Inferior parietal cortex (tissue), 1 donor: ENCODE measurements at regions not wholly inside any gene's neighbourhood (a gene's known extent, or its start where the extent isn't known, plus 50 kb on each side); places are given as distances from the start of the nearest gene placed in this dataset.

Experiments used
- DNase-seq: peaks from one replicate; pipeline ENCODE4 v3.0.0-alpha.2; 2016; ENCODE audit errors: extremely low spot score

DNA sequence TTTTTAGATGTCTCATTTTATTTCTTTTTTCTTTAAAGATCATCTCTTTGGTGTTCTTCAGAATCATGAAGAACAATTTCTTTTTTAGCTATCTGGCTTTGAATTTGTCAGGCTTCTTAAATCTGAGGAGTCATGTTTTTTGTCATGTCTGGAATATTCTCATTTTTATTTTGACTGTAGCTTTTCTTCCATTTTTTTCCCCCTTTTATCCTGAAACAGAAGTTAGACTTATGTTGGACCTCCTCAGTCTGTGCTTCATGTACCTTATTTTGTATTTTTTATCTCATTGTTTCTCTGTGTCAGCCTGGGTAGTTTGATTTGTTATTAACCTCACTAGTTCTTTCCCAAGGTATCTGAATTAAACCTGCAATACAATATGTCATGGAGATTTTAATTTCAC, 319.2 kb upstream of the ADGRL4 start:
- no peak for DNase-seq

DNA sequence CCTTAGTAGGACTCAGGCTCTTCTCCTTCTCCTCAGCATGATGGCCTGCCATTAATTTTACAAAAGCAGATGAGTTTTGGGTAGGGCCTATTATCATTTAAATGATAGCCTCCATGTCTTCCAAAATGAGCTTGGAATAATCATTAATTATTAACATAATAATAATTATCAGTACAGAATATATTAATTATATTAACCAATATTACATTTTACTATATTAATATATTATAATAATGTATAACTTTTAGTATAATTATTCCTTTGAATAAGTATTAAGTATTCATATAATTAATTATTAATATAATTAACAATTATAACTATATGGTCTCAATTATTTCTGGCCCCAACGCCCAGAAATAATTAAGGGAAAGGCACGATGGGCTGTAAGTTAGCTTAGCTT, 318.6 kb upstream of the ADGRL4 start:
- DNase-seq: no peak

DNA sequence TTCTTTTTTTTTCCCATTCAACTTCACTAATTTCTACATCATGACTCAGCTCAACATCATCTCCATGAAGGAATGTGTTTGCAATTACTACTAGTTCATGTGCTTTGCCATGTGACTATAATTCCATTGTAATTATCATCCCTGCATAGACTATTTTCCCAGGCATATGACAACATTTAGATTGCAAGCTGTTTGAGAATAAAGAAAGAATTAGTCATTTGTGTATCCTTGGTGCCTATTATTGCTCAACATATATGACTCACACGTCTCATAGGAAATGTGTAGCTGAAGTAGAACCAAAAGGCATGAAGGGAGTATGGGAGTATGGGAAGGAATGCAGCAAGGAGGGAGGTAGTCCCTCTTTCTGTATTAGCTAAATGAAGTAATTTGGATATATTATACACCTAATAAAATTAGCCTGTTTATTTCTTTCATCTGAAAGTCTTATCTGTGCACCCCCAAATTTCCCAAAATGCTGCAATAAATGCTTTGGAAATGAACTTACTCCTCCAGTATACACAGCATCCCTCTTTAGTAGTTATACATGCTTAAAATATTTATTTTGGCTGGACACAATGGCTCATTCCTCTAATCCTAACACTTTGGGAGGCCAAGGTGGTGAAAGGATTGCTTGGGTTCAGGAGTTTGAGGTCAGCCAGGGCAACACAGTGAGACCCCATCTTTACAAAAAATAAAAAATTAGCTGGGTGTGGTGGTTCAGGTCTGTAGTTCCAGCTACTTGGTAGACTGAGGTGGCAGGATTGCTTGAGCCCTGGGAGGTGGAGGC, 316.9 kb upstream of the ADGRL4 start:
- peak; percentile 2 for DNase-seq

DNA sequence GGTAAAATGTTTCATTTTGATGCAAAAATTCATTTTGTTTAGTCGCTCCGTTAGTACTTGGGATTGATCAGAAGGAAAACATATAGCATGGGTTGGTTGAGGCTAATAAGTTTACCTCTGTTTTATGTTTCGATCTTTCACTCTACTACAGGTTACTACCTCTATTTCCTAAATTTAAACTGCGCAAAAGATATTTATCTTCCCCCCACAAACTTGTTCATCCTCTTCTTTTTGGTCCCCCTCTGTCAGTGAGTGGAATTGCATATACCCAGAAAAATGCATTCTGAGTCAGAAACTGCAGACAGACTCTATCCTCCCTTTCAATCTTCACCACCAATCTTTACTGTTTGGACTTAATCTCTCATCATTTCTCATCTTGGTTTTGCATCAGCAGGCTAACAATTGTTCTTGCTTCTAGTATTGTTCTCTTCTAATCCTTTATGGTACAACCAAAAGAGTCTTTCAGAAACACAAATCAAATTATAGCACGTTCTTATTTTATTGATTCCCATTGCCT, 316.0 kb upstream of the ADGRL4 start:
- no peak for DNase-seq

DNA sequence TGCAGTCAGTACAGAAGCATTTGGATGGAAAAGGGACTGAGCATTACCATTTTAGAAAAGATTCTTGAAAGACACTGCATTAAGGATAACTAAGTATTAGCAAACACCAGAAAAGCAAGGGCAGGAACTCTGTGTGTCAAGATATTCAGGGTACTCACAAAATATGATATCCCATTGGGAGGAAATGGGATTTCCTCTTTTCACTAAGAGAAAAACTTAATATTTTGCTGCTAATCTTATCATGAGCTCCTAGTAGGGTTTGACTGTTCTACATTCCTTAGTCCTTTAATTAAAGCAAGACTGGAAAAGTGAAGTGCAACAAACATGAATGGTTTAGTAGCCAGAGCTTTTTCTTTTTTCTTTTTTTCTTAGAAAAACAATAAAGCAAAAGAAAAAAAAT, 305.9 kb upstream of the ADGRL4 start:
- DNase-seq: no peak

DNA sequence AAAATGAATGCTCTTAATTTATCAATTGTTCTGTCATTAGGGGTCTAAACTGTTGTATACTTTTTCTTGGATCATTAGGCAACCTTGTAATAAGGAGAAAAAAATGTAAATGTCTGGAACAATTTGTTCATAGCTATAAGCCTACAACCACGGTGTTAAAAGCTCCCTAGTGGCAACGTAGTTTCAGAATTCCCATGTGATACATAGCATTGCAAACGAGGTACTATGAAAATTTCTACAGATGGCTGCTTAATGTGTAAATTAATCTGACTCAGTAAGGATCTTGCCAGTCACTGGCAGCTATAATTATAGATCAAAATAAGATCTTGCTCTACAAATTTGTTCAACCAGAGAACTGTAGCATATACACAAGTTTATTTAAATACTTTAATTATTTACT, 304.1 kb upstream of the ADGRL4 start:
- no peak for DNase-seq

DNA sequence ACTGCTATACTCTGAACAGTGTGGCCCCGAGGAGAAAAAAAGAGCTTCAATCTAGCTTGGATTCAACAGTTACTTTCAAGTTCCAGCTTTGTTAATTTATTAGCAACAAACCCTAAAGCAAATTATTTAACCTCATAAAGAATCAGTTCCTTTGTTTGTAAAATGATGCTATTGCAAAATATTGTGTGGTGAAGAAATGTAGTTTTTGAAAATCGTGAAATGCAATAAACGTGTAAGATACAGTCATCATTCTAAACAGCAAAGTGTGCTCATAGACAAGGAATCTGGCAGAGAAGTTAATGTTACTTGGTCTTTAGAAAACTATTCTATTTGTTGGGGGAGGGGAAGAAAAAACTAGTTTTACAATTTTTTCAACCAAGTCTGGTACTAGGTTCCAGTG, 297.6 kb upstream of the ADGRL4 start:
- no peak for DNase-seq

DNA sequence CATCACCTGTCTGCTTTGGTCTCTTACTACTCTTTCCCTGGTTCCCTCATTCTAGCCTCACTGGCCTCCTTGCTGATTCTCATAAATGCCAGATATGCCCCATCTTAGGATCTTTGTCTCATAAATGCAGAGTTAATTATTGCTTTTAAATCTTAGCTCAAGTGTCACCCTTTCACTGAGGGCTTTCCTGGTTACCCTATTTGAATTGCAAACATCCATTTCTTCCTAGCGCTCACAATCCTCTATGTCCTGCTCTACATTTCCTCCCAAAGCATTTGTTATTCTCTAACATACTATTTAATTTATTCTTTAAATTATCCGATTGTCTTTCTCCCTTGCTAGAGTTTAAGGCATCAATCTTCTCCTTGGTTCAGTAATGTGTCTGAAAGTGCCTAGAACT, 296.5 kb upstream of the ADGRL4 start:
- DNase-seq: no peak

DNA sequence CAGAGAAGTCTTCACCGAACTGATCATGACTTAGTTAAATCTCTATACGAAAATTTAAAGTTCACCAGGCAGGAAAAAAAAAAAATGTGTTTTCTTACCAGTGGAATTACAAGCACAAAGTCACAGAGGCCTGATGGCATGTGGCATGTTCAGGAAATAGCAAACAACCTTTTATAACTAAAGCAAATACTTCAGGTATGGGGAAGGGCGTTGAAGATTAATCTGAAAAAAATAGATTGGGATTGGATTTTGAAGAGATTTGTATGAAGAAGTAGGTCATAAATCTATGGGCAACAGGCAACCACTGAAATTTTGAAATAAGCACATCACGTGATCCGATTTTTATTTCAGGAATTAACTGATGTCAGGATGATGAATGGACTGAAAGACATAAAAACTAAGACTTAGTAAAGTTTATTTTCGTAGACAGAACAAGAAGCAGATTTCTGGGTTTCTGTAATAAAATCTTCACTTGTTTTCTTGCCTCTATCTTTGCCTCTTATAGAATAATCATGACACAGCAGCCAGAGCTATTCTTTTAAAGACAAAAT, 295.9 kb upstream of the ADGRL4 start:
- no peak for DNase-seq

DNA sequence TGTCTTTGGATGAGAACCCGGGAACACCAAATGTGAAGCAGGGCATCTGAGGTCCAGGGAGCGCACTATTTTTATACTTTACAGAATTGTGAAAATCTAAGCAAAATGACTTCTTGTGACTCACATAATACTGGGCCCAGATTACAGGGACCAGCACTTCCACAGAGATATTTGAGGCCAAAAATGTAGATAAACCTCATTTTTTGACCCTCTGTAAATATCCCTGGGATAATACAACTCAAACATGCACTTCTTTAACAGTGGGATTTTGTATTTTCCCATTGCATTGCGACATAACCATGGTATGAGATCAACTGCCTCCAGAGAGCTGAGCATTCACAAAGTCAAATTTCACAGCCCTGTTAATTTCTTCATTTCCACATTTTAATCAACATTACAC, 289.4 kb upstream of the ADGRL4 start:
- no peak for DNase-seq

DNA sequence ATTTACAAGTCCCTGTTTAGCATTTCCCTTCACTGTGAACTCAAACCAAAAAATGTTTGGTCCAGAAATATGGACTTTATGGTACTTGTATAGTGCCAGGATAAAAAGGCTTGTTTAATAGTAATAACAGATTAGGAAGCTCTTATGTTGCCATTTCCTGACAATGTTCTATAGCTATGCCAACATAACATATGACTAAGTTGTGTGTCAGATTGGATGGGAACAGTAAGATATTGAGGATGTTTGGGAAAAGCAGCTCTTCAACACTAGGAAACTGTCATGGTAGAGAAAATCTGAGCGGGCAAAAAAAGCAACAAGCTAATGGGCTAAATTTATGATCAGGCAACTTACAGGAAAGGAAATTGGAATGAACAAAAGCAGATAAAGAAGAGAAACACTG, 287.1 kb upstream of the ADGRL4 start:
- DNase-seq: no peak

DNA sequence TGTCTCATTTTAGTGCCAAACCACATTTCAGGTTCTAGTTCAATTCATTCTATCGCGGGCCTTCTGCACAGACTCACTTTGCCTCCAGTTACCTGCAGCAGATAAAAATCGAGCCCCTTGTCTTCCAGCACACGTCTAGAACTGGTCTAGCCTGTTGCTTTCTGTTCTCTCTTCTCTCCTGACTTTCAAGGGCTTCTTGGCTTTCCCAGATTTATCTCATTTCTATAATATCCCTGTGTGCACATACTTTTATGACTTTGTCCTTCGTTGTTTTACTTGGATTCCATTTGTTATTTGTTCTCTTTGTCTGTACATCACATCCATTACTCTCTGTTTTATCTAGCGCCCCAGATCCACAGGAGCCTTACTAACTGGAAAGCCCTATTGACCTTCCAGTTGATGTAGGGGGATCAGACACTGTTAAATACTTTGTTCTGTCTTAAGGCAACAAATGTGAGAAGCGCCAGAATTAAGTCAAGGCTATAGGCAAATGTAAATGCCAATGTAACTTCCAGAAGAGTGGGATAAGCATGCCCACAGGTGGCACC, 284.5 kb upstream of the ADGRL4 start:
- no peak for DNase-seq

DNA sequence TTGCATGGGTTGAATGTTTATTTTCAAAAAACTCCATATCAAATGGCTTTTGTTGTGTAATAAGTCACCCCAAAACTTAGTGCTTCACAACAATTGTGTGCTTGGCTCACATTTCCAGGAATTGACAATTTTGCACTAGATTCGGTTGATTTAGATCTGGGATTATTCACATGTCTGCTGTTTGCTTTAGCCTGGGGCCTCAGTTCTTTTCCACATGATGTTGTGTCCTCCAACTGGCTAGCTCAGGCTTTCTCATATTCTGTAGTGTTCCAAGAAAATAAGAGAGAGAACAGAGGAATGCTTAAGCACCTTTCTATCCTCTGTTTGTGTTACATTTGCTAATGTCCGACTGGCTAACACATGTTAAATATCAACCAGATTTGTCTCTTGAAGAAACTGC, 281.5 kb upstream of the ADGRL4 start:
- no peak for DNase-seq

DNA sequence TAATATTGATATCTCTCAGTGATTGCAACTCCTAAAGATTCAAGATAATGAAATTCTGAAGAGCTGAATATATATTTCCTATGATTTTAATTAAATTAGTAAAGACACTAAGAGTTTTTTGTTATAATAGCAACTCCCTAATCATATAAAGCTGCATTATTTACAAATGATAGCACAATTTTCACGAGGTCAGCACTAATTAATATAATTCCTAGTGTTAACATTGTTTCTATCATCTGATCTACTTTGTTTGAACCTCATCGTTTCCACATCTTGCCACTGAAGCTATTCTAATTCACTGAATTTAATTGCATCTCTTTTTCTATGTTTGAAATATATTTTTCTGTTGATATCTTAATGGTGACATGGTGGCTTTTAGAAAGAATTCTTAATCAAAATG, 279.1 kb upstream of the ADGRL4 start:
- no peak for DNase-seq

DNA sequence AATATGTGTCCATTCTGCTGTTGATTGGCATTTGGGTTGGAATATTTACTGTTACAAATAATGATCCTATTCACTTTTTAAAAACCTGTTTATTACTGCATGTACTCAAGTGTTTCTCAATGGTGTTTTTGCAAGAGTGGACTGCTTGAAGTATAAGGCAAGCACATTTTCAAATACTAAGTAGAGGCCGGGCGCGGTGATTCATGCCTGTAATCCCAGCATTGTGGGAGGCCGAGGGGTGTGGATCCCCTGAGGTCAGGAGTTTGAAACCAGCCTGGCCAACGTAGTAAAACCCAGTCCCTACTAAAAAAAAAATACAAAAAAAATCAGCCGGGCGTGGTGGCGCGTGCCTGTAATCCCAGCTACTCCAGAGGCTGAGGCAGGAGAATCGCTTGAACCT, 276.9 kb upstream of the ADGRL4 start:
- no peak for DNase-seq

DNA sequence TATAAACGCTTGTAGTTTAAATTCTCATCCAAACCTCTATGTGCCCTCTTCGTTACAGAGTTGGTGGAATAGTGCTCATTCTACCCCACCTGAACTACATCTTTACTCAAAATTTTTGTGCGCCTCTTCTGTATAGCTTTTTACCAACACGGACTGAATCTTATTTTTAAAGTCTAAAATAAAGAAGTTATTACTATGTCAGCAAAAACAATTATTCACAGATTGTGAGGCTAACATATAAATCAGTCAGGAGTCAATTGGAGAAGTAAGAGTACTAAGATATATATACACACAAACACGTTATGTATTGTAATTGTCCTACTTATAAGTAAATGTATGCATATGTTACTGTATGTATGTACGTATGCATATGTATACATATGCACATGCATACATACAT, 274.9 kb upstream of the ADGRL4 start:
- DNase-seq: no peak

DNA sequence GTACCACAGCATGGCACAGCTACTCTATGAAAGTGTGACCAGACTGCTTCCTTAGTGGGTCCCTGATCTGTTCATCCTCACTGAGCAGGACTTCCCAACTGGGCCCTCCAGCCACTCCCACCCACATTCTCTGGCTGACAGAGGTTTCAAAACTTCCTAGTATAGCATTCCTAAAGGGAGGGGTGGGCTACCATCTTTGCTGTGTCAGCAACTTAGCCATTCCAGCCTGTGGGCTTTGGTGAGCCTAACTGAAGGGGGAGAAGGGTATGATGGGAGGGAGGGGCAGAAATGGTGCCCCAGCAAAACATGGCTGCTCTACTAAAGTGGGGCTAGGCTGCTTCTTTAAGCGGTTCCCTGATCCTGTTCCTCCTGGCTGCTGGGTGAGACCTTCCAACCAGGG, 265.2 kb upstream of the ADGRL4 start:
- no peak for DNase-seq

DNA sequence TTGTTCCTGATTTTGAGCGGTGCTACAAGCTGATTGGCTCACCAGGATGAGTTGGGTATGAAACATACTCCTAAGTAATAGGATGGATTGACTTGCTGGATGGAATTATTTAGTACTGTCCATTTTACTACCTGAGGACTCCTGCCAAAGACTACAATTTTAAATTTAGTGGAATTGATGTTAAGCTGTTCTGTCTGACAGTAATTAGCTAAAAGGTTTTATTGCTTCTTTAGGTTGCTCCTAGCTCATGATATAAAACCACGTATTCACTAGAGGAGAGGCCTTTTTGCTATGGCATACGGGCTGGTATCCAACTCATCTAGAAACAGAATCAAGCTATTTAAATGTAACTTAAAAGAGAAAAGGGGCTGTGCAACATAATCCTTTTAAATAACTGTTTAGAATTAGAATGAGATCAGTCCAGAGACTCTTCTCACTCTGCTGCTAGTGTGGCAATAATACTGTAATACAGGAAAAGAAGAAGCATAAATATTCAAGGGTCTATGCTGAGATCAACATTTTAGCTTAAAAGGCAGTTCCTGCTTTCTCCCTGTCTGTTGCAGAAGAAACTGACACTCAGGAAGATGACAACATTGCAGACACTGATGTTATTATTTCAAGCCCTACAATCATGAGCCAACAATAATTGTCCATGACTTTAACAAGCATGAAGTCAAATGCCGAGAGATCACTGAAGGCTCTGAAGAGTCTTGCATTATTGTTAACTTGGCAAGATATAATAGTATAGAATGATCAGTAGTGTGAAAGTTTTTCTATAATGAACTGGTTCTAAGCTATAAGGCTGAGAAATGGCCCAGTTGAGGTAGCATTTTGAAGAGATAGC, 258.7 kb upstream of the ADGRL4 start:
- DNase-seq: no peak

DNA sequence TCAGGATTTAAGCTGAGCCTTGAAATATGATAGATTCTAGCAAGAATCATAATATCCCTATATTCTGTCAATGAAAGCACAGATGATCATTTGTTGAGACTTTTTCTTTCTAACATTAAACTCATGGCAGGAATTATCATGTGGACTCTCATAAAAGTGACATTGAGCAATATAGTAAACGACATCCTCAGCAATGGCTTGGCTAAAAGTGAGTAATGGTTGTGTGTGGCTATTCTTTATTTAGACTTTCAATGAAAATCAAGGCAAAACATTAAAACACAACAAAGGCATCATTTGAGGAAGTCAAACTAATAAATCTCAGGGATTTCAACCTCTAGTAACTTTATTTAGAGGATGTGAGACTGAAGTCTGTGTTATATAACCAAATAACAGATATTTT, 257.8 kb upstream of the ADGRL4 start:
- no peak for DNase-seq

DNA sequence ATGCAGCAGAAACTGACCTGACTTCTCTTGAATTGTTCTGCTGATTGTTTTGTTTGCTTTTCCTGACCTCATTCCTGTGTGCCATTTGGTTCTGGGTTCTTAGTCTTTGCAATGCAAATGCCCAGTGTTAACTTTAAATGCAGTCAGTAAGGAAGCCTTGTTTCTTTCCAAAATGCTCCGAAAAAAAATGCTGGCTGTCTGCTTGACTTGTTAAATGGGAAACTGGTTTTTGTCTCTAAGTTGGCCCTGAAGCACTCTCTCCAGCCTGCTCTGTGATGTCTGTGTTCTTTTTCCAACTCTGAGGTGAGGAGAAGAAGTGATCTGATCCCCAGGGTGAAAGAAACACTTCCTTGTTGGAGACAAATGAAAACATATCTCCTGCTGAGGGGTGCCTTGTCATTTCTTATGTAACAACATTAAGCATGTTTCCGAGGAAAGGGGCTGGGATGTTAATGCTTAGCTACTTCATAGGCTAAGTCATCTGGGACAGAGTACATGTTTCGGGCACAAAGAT, 256.3 kb upstream of the ADGRL4 start:
- no peak for DNase-seq

DNA sequence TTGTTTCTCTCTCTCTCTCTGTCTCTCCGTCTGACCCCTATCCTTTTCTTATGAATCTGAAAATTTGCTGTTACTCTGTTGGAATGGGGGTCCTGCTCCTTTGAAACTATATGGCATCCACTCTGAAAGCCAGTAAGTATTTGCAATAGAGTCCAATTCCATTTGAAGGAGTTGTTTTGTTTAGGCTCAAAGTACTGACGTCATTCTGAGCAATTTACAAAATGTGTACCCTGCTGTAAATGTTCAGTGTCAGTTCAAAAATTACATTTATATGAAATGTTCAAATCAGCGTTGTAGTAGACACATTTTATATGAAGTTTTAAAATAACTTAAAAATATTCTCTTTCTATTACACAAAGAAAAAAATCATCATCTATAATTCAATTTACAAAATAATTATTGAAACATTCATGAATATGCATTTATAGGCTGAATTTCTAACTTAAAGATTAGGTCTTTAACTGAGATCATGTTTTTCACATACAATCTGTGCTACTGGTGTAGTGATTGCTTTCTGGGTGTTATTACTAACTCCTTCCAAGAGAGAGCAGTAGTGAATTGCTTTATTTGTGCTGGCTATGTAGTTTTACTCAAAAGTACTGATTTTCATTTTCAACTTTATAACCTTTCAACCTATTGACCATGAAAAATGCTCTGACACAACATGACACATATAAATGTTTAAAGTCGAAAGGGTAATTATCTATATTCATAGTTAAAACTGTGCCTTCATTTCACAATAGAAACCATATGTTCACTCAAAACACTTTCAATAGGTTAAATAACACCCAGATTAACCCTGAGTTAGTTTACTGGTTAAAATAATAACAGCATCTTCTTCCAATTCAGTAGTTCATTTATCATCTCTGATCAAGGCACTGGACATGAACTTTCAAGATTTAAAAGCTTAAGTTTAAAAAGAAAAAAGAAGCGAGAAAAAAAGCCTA, 253.1 kb upstream of the ADGRL4 start:
- no peak for DNase-seq
